HepG2 (cell line): ENCODE measurements at regions not wholly inside any gene's neighbourhood (a gene's known extent, or its start where the extent isn't known, plus 50 kb on each side); places are given as distances from the start of the nearest gene placed in this dataset.

Experiments used
- ATAC-seq: fragments of 200-7000 bp; cut with Tn5 transposase; 3 replicates; pipeline ENCODE4 v1.9.1; 2020; ENCODE audit warnings: mild to moderate bottlenecking, moderate library complexity
- BruUV-seq: library from RNA; stranded (reverse); fragments of 400-500 nt; replicated peaks from 2 replicates; lab custom pipeline; 2021; lab: Mats Ljungman, UMichigan
- CTCF ChIA-PET: fragments of 300-600 bp; formaldehyde crosslinking; extraction: SDS; loops from one replicate; lab custom pipeline; 2021; ENCODE audit warnings: low total read pairs, inconsistent platforms, low intra/inter-chr PET ratio; lab: Yijun Ruan, JAX
- POLR2A ChIA-PET: fragments of 350-600 bp; sonication (Branson Sonifier 250); formaldehyde crosslinking; loops from one replicate; lab custom pipeline; 2020; ENCODE audit warnings: antibody characterized with exemption, inconsistent platforms; lab: Yijun Ruan, JAX
- DNase-seq: peaks from one replicate; pipeline ENCODE4 v3.0.0-alpha.2; 2015; ENCODE audit warnings: low spot score
- FAIRE-seq: peaks from 3 replicates; lab custom pipeline; 2011; peaks lifted over from hg19 to GRCh38; lab: Jason Lieb, UNC
- H2AFZ ChIP-seq: one replicate; pipeline ENCODE4 v1.6.1; 2011; ENCODE audit warnings: low read length, inconsistent platforms
- H3K27ac ChIP-seq: fragments of 300-600 bp; 3 replicates; pipeline ENCODE4 v1.8.0; 2011; ENCODE audit warnings: mixed run types, mild to moderate bottlenecking, mixed read lengths, low read length, inconsistent platforms; ENCODE audit not compliant: insufficient read depth; ENCODE audit errors: extremely low read length
- H3K27me3 ChIP-seq, 2 experiments: fragments of 200-600 bp in 1 of 2; 2 replicates in 1 of 2; 3 replicates in 1 of 2; pipeline versions ENCODE4 v1.6.0 to v1.8.0; 2011; ENCODE audit warnings: low read length in 2 of 2, mild to moderate bottlenecking in 2 of 2, moderate library complexity in 2 of 2, inconsistent platforms in 1 of 2; ENCODE audit not compliant: insufficient read depth in 2 of 2, control insufficient read depth in 1 of 2
- H3K36me3 ChIP-seq, 2 experiments: fragments of 200-600 bp in 1 of 2; replicated peaks in 1 of 2; 2 replicates in 1 of 2; 3 replicates in 1 of 2; pipeline versions ENCODE4 v1.5.1 to v1.8.0; 2011; ENCODE audit warnings: low read length in 2 of 2, inconsistent platforms in 1 of 2; ENCODE audit not compliant: insufficient read depth in 2 of 2, control insufficient read depth in 1 of 2
- H3K4me1 ChIP-seq: 2 replicates; pipeline ENCODE4 v1.5.1; 2012; ENCODE audit warnings: low read length, inconsistent platforms; ENCODE audit not compliant: insufficient read depth
- H3K4me2 ChIP-seq: 2 replicates; pipeline ENCODE4 v1.6.0; 2011; ENCODE audit warnings: low read depth, low read length, inconsistent platforms
- H3K4me3 ChIP-seq, 3 experiments: fragments of 200-600 bp in 1 of 3; sonication (generic), shearing (Covaris generic) in 1 of 3; replicated peaks in 1 of 3; 2 replicates each; pipeline ENCODE4 v1.5.1; 2011 to 2016; ENCODE audit warnings: low read length in 3 of 3, inconsistent platforms in 2 of 3, low read depth in 2 of 3, mild to moderate bottlenecking in 2 of 3, control low read depth in 1 of 3, mixed read lengths in 1 of 3; ENCODE audit not compliant: insufficient read depth in 1 of 3
- H3K79me2 ChIP-seq: one replicate; pipeline ENCODE4 v1.6.1; 2011; ENCODE audit warnings: low read length, inconsistent platforms; ENCODE audit not compliant: insufficient read depth
- H3K9ac ChIP-seq: 2 replicates; pipeline ENCODE4 v1.6.0; 2011; ENCODE audit warnings: mild to moderate bottlenecking, low read depth, low read length, inconsistent platforms; ENCODE audit not compliant: insufficient read depth
- H3K9me3 ChIP-seq: 2 replicates; pipeline ENCODE4 v1.5.1; 2012; ENCODE audit warnings: mild to moderate bottlenecking, low read length
- H4K20me1 ChIP-seq: 2 replicates; pipeline ENCODE4 v1.6.0; 2011; ENCODE audit warnings: inconsistent platforms, mild to moderate bottlenecking, low read length, moderate library complexity; ENCODE audit not compliant: insufficient read depth
- AHDC1 ChIP-seq: sonication (generic); formaldehyde crosslinking; IDR thresholded peaks from 2 replicates; pipeline ENCODE4 v1.5.1; 2020; ENCODE audit warnings: mild to moderate bottlenecking, missing genetic modification reagents, borderline replicate concordance
- RFX1 ChIP-seq: fragments of 450-650 bp; IDR thresholded peaks from 2 replicates; pipeline ENCODE4 v1.6.1; 2017
- TFAP4 ChIP-seq: sonication (generic); IDR thresholded peaks from 2 replicates; pipeline ENCODE4 v1.6.1; 2016; ENCODE audit warnings: low read depth, borderline replicate concordance
- ZNF335 ChIP-seq: sonication (generic); formaldehyde crosslinking; IDR thresholded peaks from 2 replicates; pipeline ENCODE4 v1.4.0; 2020; ENCODE audit warnings: missing genetic modification reagents
- ZNF431 ChIP-seq: sonication (generic); formaldehyde crosslinking; IDR thresholded peaks from 2 replicates; pipeline ENCODE4 v1.9.0; 2022; ENCODE audit warnings: missing genetic modification reagents, low read depth, mild to moderate bottlenecking, borderline replicate concordance
- ZNF780A ChIP-seq: sonication (generic); formaldehyde crosslinking; IDR thresholded peaks from 2 replicates; pipeline ENCODE4 v1.8.0; 2022; ENCODE audit warnings: mild to moderate bottlenecking, missing genetic modification reagents, moderate library complexity
- WGBS: methylation state at CpG from one replicate; pipeline ENCODE4 v1.1.6; 2017; ENCODE audit warnings: low lambda C conversion rate; 5-methylcytosine and 5-hydroxymethylcytosine counted together
- in situ Hi-C: cut with HindIII; loops from 2 replicates; pipeline ENCODE4 v1.10.0; 2017; ENCODE audit warnings: low pct_unique_long_range_greater_than_20kb; ENCODE audit not compliant: extremely low pct_ligation_motif_present
- intact Hi-C: fragments of 100-400 bp; cut with micrococcal nuclease; formaldehyde crosslinking; loops from one replicate; pipeline ENCODE4 v1.10.0; 2022; ENCODE audit not compliant: unreplicated experiment

DNA sequence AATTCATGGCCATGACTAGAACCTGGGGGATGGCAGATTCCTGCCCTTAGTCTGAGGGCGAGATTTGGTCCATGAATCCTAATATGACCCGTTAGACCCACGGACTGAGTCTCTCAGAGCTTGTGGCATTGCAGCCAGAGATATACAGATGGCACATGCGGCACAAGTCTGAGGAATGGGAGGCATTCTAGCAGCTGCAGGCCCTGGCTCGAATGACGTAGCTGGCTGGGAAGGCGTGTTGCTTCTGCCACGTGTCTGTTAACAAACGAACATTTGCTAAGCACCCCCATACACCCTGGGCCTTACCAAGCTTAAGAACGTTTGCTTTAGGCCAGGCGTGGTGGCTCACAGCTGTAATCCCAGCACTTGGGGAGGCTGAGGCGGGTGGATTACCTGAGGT lies 68.0 kb downstream of the CD164 start:
- TF ChIP-seq AHDC1 (CRISPR knock-in tag) (no peak), TFAP4 (no peak), ZNF431 (CRISPR knock-in tag) (no peak), RFX1 (no peak), ZNF780A (no peak), ZNF335 (no peak)
- TF ChIP-seq, all 625 proteins: peak for 0
- in situ Hi-C loops, result no loop called here

More for the DNA sequence above, 68.0 kb downstream of the CD164 start:
- no peaks in the 10 kb centered on the region for H4K20me1 ChIP-seq
- no TSS peak for BruUV-seq
- peaks cover 29% of the 10 kb centered on the region for H3K4me1 ChIP-seq
- H2AFZ ChIP-seq, result no peak overlapping the region
- no peaks in the 10 kb centered on the region for H3K27me3 ChIP-seq
- no peak overlapping the region for H3K27ac ChIP-seq
- DNase-seq (no peak), FAIRE-seq (no peak), ATAC-seq (no peak)
- H3K9ac ChIP-seq, result no peak overlapping the region
- no peaks in the 10 kb centered on the region for H3K9me3 ChIP-seq
- CTCF ChIA-PET, result no interaction called here
- H3K4me2 ChIP-seq, result no peak overlapping the region
- H3K4me3 ChIP-seq, result no peak overlapping the region
- intact Hi-C loops, result no loop called here
- POLR2A ChIA-PET, result no interaction called here
- no peaks in the 10 kb centered on the region for H3K79me2 ChIP-seq
- H3K36me3 ChIP-seq, result no peaks in the 10 kb centered on the region
- WGBS, result 94% methylated on average over 12 of the region's 12 CpGs
